ENCODE measurements at regions not wholly inside any gene's neighbourhood (a gene's known extent, or its start where the extent isn't known, plus 50 kb on each side); places are given as distances from the start of the nearest gene placed in this dataset.
A peak's percentile ranks its signal among the peaks of the same experiment; 100 is the strongest.

GRCh38 chr10:89144836-89145235 is 62.3 kb downstream of the CH25H start:
- no peak for DNase-seq
- ATAC-seq, result no peak

GRCh38 chr10:89142590-89142989 is 64.5 kb downstream of the CH25H start:
- Histone ChIP-seq H3K4me3 (no peak overlapping the region), H3K27me3 (no peaks in the 10 kb centered on the region), H3K9me3 (no peaks in the 10 kb centered on the region), H3K4me1 (no peaks in the 10 kb centered on the region), H3K36me3 (no peaks in the 10 kb centered on the region), H3K27ac (no peak overlapping the region)
- no peak for ATAC-seq
- DNase-seq, result no peak
- intact Hi-C loops (cut with DNase I), result no loop called here
- no peak for TF ChIP-seq CTCF (IDR thresholded peaks at IDR 0.05)

More at GRCh38 chr10:89144836-89145235, 62.3 kb downstream of the CH25H start:
- TF ChIP-seq CTCF (IDR thresholded peaks at IDR 0.05), result no peak
- H3K27me3 ChIP-seq, result no peaks in the 10 kb centered on the region
- intact Hi-C loops (cut with DNase I), result no loop called here
- H3K9me3 ChIP-seq, result no peaks in the 10 kb centered on the region
- H3K4me1 ChIP-seq, result no peaks in the 10 kb centered on the region
- H3K36me3 ChIP-seq, result no peaks in the 10 kb centered on the region
- no peak overlapping the region for H3K4me3 ChIP-seq
- H3K27ac ChIP-seq, result no peak overlapping the region

GRCh38 chr10:89138755-89139490 is 68.2 kb downstream of the CH25H start:
- intact Hi-C loops (cut with DNase I), result no loop called here
- no peak for TF ChIP-seq CTCF (IDR thresholded peaks at IDR 0.05)
- H3K27me3 ChIP-seq, result no peaks in the 10 kb centered on the region
- H3K4me1 ChIP-seq, result no peaks in the 10 kb centered on the region
- DNase-seq (no peak), ATAC-seq (no peak)
- no peaks in the 10 kb centered on the region for H3K36me3 ChIP-seq
- H3K4me3 ChIP-seq, result no peak overlapping the region
- H3K9me3 ChIP-seq, result no peaks in the 10 kb centered on the region
- H3K27ac ChIP-seq, result no peak overlapping the region

GRCh38 chr10:89134963-89135362 is 72.2 kb downstream of the CH25H start:
- TF ChIP-seq CTCF (IDR thresholded peaks at IDR 0.05), result no peak
- no peak overlapping the region for H3K27ac ChIP-seq
- no peaks in the 10 kb centered on the region for H3K4me1 ChIP-seq
- ATAC-seq (no peak), DNase-seq (no peak)
- no peaks in the 10 kb centered on the region for H3K9me3 ChIP-seq
- no peaks in the 10 kb centered on the region for H3K27me3 ChIP-seq
- no peaks in the 10 kb centered on the region for H3K36me3 ChIP-seq
- no peak overlapping the region for H3K4me3 ChIP-seq
- intact Hi-C loops (cut with DNase I), result no loop called here

GRCh38 chr10:89129911-89130310 is 77.2 kb downstream of the CH25H start:
- H3K4me1 ChIP-seq, result no peaks in the 10 kb centered on the region
- H3K36me3 ChIP-seq, result no peaks in the 10 kb centered on the region
- H3K27me3 ChIP-seq, result no peaks in the 10 kb centered on the region
- no peaks in the 10 kb centered on the region for H3K9me3 ChIP-seq
- H3K4me3 ChIP-seq, result no peak overlapping the region
- intact Hi-C loops (cut with DNase I), result no loop called here
- ATAC-seq, result peak; percentile 60
- no peak for TF ChIP-seq CTCF (IDR thresholded peaks at IDR 0.05)
- H3K27ac ChIP-seq, result peak overlapping the region in 1 of 2 donors; percentile 23
- DNase-seq, result peak in 1 of 4 donors; percentile 67

Data from left lung (tissue), 4 donors.